Uterus (tissue), 2 donors: ENCODE measurements at regions not wholly inside any gene's neighbourhood (a gene's known extent, or its start where the extent isn't known, plus 50 kb on each side); places are given as distances from the start of the nearest gene placed in this dataset.

Experiments used
- POLR2A ChIP-seq, 2 donors: fragments of 450-650 bp; IDR thresholded peaks; one replicate each; pipeline ENCODE4 v1.6.1; 2016; ENCODE audit warnings: antibody characterized with exemption in 2 of 2, mild to moderate bottlenecking in 1 of 2, moderate library complexity in 1 of 2
- TF ChIP-seq, protein P1 (sequence below), 4 experiments: fragments of 200-600 bp in 2 of 4; fragments of 450-650 bp in 2 of 4; sonication (generic) in 2 of 4; IDR thresholded peaks; one replicate each; pipeline ENCODE4 v1.5.1; 2016 to 2019; ENCODE audit warnings: antibody characterized with exemption in 4 of 4, mild to moderate bottlenecking in 2 of 4, moderate library complexity in 1 of 4

DNA sequence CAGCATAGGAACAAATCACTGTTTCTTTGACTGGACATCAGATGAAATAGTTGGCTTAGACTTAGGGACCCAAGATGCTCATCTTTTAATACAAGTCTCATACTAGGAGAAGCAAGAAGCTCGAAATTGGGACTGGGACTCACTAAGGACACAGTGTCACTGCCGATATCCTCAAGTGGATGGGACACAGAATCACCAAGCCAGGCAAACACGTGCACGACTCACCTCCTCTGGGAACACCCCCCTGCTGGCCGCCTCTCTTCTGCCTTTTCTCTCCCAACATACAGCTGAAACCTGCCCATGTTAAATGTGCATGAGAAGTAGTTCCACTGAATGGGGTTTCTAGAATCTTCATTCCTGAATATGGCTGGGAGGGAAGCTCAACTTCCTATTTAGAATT, 106.6 kb upstream of the FAM204A start:
- no peak for TF ChIP-seq POLR2A (IDR thresholded peaks at IDR 0.05)
- TF ChIP-seq, protein P1, sequence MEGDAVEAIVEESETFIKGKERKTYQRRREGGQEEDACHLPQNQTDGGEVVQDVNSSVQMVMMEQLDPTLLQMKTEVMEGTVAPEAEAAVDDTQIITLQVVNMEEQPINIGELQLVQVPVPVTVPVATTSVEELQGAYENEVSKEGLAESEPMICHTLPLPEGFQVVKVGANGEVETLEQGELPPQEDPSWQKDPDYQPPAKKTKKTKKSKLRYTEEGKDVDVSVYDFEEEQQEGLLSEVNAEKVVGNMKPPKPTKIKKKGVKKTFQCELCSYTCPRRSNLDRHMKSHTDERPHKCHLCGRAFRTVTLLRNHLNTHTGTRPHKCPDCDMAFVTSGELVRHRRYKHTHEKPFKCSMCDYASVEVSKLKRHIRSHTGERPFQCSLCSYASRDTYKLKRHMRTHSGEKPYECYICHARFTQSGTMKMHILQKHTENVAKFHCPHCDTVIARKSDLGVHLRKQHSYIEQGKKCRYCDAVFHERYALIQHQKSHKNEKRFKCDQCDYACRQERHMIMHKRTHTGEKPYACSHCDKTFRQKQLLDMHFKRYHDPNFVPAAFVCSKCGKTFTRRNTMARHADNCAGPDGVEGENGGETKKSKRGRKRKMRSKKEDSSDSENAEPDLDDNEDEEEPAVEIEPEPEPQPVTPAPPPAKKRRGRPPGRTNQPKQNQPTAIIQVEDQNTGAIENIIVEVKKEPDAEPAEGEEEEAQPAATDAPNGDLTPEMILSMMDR (IDR thresholded peaks at IDR 0.05): no peak
